Upper lobe of left lung (tissue), 4 donors: ENCODE measurements at regions not wholly inside any gene's neighbourhood (a gene's known extent, or its start where the extent isn't known, plus 50 kb on each side); places are given as distances from the start of the nearest gene placed in this dataset.

Experiments used
- POLR2A ChIP-seq, 4 donors: fragments of 450-650 bp; IDR thresholded peaks; one replicate each; pipeline ENCODE4 v1.5.1; 2016 to 2017; ENCODE audit warnings: antibody characterized with exemption in 4 of 4, mild to moderate bottlenecking in 2 of 4
- POLR2AphosphoS5 ChIP-seq, 2 donors: sonication (generic); formaldehyde crosslinking; IDR thresholded peaks; one replicate each; pipeline ENCODE4 v1.5.1; 2017; ENCODE audit warnings: antibody characterized with exemption in 2 of 2

DNA sequence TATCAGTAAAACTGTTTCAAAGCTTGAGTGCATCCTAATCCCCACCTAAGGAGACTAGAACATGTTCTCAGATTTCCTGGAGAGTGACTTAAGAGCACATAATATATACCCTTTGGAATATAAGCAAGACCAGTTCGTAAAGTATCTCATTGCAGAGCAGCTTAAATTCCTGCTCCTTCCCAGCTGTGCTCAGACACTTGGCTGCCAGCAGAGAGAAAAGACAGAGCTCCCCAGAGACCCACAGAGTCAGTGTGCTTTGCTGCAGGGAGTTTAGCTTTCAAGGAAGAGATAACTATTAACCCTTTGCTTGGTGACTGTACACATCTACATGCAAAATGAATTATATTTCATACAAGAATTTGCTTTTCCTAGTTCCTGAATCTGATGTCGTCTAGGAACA is 338.1 kb upstream of the ARHGEF26 start:
- TF ChIP-seq POLR2A (IDR thresholded peaks at IDR 0.05) (no peak), POLR2AphosphoS5 (IDR thresholded peaks at IDR 0.05) (no peak)
